GM18505 (cell line): ENCODE measurements at regions not wholly inside any gene's neighbourhood (a gene's known extent, or its start where the extent isn't known, plus 50 kb on each side); places are given as distances from the start of the nearest gene placed in this dataset.

Experiments
- ATAC-seq: cut with Tn5 transposase; IDR thresholded peaks from one replicate; pipeline ENCODE4 v1.9.1; 2021; ENCODE audit not compliant: unreplicated experiment
- POLR2A ChIP-seq: IDR thresholded peaks from 4 replicates; pipeline ENCODE4 v1.6.1; 2011; ENCODE audit warnings: borderline replicate concordance; ENCODE audit not compliant: insufficient read depth, insufficient read length; ENCODE audit errors: extremely low read depth

DNA sequence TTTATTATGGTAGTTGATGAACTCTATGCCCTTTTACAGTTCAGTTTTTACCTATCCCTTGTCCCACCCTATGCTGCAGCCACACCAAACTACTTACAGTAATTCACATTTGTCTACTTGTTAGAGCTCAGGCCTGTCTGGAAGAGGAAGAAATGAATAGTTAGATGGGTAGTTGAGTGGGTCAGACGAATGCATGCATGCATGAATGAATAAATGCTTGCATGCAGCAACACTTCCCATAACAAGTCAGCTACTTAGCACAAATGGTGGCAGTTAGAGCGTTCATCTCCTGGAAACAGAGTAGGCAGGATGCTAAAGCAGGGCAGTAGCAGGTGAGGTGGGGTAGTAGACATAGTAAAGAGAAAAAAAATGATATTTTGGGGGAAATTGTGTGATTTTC is 322.3 kb downstream of the NDFIP2 start:
- no peak for ATAC-seq
- TF ChIP-seq POLR2A, result no peak

DNA sequence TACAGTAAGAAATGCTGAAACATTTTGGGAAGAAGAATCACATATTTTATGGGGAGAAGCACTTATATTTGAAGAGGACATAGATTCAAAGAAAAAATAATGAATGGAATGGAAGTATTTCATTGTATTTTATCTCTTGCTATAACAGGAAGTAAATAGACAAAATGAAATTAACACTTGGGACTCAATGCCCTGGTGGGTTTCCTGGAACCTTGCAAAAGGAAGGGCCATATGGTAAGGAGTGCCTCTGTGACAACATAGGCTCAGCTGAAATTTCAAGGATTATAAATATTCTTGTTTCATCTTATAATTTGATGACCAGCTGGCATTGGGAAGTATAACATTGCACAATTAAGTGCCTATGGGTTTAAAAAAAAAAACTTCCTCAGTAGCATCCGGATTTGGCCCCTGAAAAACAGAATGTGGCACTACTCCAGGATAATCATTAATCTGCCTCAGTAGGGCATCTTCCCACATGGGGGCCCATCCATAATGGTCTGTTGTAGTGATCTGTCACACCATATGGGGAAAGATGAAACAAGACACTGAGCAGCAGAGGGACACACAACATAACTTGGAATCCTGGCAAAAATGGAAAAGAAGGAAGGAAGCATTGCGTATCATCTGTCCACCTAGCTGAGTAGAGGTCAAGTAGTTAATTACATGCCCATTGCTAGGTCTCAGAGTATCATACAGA is 321.6 kb downstream of the NDFIP2 start:
- no peak for TF ChIP-seq POLR2A
- no peak for ATAC-seq

- no peak for ATAC-seq
- TF ChIP-seq POLR2A, result no peak
Measured at GRCh38 chr13:79799059-79799867, 318.3 kb downstream of the NDFIP2 start.

DNA sequence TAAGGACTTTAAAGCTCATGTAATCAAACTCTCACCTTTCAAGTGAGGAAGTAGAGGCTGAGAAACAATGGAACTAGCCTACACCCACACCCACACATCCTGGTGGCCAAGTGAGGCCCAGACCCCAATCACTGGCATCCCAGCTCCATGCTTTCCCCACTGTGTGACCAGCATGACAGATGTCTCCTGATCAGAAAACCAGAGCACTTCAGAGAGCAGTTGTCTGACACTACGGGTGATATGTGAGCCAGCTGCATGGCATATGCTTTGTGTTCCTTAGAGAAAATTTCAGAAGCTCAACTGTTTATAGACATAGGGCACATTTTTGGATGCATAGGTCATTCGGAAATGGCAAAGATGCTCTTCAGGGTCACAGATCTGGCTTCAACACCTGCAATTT is 315.2 kb downstream of the NDFIP2 start:
- no peak for TF ChIP-seq POLR2A
- no peak for ATAC-seq

DNA sequence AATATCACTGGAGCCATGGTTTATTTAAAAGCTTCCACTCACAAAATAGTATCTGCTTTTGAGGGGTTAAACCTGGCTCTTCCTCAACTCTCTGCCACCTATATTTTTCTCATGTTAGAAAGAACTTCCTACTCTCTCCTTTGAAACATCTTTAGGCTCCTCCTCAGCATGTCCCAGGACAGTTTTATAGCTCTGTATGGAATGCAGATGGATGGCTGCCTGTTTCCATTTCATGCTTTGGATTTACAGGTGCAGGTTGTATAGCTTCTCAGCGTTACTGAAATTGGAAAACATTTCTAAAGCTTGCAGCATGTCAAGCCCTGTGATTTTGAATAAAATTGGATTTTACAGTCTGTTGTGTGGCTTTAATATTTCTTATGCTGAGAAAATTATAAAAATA is 314.0 kb downstream of the NDFIP2 start:
- no peak for ATAC-seq
- TF ChIP-seq POLR2A, result no peak

DNA sequence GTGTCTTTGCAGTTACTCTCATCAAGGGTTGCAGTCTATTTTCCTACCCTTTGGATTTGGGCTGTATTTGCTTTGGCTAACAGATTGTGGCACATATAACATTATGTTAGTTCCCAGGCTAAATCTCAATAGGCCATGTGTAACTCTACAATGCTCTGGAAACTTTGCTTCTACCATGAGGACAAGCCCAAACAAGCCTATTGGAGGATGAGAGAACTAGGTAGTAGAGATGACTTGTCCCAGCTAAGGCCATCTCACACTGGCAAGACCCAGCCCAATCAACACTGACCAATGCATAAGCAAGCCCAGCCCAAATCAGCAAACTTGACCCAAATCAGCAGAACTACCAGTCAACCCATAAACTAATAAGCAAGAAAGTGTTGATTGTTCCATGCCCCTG is 311.8 kb downstream of the NDFIP2 start:
- TF ChIP-seq POLR2A, result no peak
- ATAC-seq, result no peak

GRCh38 chr13:79791471-79792042 is 310.6 kb downstream of the NDFIP2 start:
- ATAC-seq, result no peak

DNA sequence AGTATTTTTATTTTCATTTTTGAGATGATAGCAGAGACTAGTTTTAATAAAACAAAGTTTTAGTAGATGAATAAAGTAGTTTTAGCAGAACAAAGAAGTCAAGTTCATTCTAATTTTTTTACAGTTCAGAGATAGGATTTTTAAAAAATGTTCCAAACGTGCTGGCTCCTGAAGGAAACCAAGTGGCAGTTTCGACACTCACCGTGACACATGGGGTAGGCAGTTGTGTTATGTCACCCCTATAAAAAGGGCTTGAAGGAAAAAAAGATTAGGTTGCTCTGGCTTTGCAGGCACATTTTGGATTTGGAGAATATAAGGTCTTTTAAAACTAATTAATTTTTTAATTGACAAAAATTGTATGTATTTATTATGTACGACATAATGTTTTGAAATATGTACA is 305.2 kb downstream of the NDFIP2 start:
- TF ChIP-seq POLR2A, result no peak
- no peak for ATAC-seq

More at GRCh38 chr13:79791471-79792042, 310.6 kb downstream of the NDFIP2 start:
- TF ChIP-seq POLR2A, result no peak

GRCh38 chr13:79782541-79783205 is 301.7 kb downstream of the NDFIP2 start:
- TF ChIP-seq POLR2A, result no peak
- no peak for ATAC-seq

DNA sequence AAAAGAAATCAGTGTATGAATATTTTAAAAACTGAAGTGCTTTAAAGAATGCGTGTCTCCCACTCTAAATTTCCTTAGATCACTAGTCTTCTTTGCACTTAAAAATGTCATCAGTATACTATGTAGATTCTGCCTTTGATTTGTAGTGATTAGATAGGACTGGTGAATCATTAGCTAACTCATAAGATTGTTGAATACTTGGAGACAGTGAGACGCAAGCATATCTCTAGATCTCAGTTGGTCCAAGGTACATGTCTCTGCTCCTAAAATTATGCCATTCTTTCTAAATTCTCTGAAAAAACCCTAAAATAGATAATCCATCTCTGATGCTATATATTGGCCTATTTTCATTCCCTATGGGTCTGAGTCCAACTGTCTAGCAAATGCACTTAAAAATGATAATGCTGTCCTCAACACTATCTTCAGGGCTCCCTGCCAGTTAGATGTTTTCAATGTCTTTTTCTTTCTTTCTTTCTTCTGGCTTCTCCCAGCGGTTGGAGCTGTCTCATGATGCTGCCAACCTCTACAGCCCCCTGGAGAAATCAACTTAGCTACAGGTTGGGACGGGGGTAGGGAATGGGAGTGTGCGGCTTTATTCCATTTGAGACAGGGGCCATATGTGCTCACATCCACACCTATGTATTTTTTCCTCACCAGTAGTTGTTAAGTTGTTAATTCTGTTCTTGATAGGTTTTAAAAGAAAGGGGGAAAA is 301.0 kb downstream of the NDFIP2 start:
- ATAC-seq, result no peak
- no peak for TF ChIP-seq POLR2A

DNA sequence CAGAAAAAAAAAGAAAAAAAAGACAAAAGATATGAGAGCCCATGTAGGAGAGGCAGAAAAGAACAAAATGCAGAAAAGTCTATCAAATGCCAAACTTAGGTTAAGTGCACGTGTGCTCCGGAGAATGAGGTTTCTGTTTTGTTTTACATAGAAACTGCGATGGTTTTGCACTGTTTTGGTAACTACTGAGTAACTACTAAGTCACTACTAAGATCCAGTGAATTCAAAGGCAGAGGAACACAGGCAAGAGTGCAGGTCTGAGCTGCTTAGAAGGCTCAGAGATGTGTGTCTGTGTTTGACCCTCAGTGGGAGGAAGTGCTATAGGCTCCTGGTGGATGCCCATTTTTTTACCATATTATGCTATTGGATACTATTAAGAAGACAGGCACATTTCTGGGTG is 299.3 kb downstream of the NDFIP2 start:
- no peak for TF ChIP-seq POLR2A
- ATAC-seq, result no peak

DNA sequence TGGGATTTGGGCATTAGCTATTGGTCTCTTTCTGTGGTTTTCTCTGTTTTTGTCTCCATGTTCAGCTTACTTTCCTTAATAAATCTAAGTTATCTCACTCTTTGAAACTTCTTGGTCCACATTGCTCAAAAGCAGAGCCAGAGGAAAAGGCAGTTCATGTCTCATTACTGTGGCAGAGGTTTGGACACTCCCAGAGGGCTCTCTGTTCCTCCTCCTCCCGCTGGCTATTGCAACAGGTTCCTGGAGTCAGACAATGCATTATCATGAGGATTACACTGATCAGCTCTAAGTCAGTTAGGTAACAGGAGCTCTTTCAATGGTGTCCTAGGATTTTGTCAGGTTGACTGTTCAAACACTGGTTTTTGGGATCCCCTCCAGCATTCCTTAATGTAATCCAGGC is 298.8 kb downstream of the NDFIP2 start:
- TF ChIP-seq POLR2A, result no peak
- no peak for ATAC-seq
